HuH-7.5 (cell line): ENCODE measurements at regions not wholly inside any gene's neighbourhood (a gene's known extent, or its start where the extent isn't known, plus 50 kb on each side); places are given as distances from the start of the nearest gene placed in this dataset.

Experiments used
- DNase-seq: peaks from one replicate; pipeline ENCODE4 v3.0.0; 2011; ENCODE audit warnings: low spot score

DNA sequence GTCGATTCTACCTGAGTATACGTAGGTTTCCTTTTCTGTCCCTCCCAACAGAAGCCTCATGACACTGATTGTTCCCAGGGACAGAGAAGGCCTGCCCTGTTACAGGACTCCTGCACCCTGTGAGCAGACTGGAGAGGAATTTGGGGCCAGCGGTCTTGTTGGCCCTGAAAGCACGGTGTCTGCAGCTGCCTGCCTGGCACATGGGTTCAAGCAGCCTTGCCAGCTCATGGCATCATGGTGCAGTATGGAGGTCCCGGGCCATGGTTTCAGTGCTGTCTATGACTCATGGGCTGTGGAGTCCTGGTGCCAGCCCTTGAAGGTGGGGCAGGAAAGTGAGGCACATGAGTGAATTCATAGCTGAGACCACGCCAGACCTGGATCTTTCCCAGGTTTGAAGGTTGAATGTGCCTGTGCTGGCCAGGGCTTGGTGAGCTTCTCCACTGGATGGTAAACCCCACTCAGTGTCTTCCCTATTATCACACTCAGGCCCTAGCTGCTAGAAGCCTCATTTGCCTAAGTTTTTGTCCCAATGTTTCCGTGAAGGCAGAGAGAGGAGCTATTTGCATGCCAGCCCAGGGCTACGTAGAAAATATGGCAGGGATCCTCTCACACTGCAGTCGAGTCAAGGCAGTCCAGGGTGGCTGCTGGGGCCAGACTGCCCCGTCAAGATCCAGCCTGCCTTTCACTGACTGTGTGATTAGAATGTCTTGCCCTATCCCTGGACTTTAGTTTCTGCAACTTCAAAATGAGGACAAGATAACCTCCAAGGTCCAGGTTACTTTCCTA lies 277.2 kb upstream of the CCL2 start:
- DNase-seq = no peak

DNA sequence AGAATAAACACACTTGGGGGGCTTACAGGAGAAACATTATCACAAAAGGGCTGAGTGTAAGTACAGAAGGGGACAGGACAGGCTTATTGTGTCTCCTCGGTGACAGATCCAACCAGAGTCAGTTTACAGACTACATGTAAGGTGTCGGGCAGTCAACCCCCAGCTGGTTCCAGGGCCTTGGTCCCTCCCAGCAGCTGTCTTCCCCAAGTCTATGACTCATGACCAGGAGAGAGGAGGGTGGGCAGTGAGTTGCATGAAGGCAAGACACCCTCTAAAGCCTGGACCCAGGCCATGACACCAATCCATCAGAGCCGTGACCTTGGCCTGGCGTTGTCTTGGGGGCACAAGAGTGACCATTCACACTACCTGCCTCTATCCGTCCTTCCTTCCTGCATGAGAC lies 276.2 kb upstream of the CCL2 start:
- no peak for DNase-seq

DNA sequence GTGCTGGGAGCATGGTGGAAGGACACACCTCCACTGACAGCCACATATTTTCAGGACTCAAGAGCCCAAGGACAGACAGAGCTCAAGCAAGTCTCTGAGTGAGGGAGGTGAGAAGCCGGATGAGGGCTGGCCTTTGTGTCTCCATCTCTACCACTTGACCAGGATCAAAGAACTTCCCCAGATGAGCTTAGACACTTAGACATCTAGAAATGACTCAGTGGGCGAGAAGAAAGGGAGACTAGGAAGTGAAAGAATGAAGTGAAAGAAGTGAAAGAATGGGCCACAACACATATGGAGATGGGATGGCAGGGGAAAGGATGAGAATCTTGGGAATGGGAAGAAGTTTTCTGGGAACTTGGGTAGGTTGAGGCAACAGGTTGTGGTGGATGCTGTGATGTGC lies 274.9 kb upstream of the CCL2 start:
- DNase-seq = no peak

DNA sequence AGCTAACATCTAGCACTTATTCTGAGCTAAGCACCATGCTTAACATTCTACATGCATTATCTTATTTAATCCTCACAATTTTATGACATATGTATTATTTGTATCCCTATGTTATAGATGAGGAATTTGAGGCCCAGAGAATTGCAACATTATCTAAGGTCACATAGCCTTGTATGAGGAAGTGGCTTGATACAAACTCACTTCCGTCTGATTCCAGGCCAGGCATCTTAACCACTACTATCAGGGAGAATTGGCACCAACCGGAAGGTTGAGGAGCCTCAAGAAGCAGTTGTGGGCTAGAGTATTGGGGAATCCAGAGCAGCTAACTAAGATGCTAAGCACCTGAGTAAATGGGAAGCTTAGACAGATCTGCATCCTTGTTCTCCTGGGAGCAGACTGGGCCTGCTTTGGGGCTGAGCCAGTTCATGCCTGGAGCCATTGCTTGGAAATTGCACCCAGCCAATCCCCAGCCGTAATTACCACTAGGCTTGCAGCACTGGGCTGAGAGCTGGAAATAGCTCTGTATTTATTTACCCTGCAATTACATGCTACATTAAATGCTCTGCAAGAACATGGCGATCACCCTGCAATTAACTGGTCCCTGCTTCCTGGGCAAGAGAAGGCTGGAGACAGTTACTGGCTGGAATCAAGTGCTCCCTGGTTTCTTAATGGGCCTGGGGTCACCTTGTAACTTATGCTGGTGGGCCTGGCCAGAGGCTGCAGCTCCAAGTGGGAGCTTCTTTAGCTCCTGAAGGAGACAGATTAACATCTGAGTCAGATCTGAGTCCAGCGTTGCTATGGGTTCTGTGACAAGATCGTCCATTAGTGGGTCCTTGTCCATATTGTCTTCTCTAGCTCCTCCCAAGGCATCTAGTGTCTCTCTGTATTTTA lies 273.1 kb upstream of the CCL2 start:
- no peak for DNase-seq

DNA sequence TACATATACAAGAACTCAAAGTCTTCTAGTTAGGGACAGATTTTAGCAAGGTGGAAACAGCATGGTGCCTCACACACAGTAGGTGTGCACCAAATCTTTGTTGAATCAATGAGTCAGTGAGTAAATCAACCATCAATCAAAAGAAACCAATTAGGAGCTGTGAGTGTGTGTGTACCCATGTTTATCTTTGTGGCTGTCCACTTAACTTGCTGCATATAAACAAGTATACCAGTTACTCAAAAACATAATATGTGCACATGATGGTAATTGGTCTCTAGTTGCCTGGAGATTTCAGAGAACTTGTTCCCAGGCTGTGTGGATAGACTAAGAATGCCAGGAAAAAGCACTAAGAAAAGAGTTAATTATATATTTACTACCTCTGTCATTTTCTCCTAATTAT lies 272.2 kb upstream of the CCL2 start:
- DNase-seq = no peak

DNA sequence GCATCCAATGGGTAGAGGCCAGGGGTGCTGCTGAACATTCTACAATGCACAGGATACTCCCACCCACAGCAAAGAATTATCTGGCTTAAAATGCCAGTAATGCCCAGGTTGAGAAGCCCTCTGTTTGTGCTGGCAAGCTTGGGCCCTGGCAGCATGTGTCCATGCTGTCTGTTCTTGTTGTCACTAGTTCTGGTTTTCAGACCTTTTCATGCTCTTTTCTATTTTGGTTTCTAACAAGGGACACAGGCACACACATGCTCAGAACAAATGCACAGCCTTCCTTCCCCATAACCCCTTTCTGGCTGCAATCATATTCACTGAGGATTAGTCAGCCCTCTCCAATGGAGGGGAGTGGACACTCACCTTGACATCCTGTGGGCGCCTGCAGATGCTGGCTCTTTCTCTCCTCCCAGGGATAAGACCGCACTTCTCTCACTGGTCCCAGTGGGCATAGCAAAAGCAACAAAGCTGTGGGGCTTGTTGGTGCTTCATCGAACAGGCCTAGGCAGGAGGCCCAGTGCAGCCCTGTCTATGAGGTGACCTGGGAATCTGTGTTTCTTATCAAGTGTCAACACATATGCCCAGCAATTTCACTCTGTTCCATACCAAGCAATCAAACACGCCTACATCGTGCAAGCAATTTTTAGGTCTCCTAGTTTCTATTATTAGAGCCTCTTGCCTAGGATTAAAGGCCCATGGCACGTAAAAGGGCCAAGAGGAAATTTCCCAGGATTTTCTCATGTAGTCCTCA lies 271.1 kb upstream of the CCL2 start:
- no peak for DNase-seq

DNA sequence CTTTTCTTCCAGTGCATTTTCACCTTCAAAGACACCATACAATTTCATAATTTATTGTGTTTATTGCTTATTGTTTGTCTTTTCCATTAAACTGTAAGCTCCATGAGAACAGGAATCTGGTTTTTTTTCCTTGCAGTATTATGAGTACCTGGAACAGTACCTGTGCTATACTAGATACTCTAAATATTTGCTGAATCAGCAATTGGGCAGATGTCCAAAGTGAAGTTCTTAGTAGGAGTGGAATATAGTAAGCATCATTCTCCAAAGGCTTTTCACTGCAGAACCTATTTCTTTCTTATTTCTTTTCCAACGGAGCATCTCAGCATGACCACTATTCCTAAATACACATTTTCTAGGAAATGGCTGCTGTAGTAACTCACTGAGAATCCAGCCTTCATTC lies 269.0 kb upstream of the CCL2 start:
- DNase-seq = no peak

DNA sequence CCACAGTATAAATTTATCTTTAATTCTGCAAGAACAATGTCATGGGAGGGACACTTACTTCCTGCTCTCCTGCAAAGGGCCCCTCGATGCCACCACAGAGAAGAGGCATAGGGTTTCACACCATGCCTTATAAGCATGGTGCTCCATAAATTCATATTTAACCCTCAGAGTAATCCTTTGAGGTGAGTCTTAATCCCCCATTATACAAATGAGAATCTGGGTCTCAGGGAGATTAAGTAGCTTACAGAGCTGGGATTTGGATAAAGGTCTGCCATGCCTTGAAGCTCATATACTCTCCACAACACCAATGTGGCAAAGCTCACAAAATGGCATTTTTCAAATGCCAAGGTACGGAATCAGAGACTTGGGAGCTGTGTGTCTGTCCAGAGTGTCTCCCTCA lies 268.5 kb upstream of the CCL2 start:
- DNase-seq = no peak

DNA sequence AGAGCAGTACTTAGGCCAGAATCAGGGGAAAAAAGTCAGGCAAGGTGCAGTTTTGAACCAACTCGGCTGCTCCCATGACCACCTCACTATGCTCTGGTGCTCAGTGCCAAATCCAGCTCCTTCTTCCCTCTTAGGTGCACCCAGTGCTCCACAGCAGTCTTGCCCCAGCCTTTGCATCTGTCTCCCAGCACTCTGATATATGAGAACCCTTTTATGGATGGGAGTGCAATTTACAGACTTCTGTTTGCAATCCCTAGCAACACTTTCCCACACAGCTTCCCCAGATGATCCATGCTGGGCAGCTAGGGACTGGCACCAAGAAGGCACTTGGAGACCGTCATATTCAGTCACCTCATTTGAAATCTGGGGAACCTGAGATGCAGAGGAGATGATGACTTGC lies 267.9 kb upstream of the CCL2 start:
- DNase-seq = no peak

DNA sequence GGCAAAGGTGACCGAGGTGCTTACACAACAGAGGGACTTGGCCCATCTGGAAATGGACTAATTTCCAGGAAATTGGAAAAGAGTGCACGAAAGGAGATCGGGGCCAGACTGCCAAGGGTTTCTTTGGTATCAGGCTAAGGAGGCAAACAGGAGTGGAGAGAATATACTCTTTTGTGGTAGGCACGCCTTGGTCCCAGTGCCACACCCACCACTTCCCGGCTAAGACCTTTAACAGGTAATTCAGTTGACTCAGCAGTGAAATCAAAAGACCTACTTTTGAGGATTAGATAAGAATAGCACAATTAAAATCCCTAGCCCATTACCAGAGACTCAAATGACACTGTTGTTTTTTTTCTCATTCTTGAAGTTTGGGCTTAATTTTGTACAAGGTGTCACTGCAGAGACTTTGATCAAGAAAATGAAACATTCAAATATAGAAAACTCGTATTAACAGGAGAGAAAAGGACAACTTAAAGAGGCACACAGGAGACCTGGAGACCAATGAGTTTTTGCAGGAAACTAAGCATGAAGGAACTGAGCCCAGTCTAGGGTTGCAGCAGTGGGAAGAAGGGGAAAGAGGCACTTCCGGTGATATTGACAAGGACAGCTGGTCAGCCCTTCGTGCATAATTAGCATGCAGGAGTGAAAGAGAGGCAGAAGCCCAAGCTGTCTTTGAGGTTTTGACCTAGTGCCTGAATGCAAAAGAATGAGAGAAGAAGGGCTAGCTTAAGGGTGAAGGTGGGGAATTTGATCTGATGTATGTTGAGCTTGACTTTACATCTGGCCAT lies 265.5 kb upstream of the CCL2 start:
- DNase-seq = no peak

DNA sequence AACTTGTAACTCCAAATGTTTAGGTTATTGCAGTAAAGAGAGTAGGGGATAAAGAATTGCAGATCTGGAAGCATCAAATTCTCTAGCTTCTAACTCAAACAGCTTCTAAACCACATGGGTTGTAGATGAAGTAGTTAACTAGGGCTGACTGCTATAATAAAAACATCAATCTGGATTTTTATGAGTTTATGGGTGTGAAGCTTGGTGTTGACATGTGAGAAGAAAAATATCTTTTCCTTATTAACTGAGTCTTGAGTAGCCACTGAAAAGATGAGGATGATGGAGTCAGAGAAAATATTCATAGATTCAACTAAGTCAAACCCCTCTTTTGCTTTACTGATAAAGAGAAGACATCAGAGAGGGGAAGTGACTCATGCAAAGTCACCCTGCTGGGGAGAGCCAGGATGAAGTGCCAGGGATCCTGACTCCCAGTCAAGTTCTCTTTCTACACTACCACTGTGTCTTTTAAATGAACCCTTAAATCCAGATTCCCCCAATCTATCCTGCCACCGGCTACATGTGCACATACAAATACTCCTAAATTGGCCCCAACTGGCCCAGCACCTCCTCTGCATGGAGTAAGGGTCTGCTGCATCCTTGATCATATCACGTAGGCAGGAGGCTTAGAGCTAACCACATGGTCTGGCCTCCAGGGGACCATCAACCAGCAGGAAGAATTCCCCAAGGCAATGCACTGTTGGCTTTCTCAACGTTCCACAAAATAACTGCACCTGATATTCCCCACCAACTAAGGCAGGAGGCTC lies 264.0 kb upstream of the CCL2 start:
- DNase-seq = no peak

DNA sequence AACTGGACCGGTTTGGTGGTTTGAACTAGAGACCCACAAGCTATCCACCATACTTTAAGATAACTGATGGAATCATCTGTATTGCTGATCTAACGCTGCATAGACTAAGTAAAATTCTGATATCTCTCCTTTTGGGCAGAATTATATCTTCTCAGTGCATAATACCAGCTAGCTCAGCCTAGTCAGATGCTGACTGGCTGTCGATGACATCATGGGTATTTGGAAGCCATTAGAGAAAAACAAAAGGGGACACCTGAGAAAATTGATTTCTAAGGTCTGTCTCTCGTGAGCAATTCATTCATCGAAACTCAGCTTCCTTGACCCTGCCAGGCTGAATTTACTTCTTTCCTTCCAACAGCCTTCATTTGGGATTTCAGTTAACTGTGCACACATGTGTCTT lies 263.0 kb upstream of the CCL2 start:
- no peak for DNase-seq

DNA sequence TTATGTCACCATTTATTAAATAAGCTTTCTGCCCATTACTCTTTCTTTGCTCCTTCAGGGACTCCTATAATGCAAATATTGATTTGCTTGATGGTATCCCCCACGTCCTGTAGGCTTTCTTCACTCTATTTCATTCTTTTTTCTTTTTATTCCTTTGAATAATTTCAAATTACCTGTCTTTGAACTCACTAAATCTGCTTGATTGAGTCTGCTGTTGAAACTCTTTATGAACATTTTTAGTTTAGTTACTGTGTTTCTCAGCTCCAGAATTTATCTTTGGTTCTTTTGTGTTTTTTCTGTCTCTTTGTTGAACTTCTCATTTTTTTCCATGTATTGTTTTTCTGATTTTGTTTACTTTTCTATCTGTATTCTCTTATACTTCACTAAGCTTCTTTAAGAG lies 254.4 kb upstream of the CCL2 start:
- DNase-seq = no peak

DNA sequence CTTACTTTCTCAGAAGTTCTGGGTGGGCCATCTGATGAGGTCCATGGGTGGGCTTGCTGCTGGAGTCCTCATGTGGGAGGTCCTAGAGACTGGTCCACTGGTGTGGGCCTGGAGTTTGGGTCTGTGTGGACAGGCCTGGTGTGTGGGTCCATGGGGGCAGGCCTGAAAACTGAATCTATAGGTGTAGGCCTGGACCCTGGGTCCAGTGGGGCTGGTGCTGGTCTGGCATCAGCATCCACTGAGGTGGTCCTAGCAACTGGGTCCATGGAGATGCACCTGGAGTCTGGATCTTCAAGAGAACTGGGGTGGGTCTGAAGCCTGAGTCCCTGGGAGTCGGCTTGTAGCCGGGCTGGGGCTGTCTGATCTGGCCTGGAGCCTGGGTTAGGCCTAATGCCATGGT lies 253.8 kb upstream of the CCL2 start:
- no peak for DNase-seq

DNA sequence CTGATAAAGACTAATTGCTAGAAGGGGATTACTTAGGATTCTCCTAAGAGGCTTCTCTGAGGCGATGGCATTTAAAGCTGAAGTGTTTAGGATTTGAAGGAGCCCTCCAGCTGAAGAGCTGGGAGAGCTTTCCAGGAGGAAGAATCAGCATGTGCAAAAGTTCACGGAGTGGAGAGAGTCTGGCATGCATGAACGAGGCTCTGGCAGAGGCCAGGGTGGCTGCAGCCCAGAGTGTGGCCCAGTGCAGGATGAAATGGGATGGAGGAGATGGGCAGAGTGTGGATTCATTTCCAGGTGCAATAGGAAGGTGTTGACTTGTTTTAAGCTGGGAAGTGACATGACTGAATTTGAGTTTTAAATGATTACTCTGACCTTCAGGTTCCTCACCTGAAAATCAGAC lies 249.0 kb upstream of the CCL2 start:
- no peak for DNase-seq

DNA sequence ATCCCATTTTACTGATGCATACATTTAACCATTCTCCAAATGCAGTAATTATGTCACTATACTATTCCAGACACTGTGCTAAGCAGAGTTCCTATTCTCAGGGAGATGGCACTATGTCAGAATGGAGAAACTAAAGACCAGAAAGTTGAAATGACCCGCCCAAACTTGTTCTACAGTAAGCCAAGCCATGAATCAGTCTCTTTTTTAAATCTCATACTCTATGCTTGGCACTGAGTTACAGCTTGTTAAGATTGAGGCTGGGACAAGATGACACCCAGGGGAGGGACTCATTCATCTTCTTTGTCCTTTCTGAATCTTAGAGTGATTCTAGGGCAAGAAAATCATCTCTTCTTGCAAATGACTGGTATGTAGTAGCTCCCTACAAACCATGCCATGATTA lies 247.0 kb upstream of the CCL2 start:
- no peak for DNase-seq

DNA sequence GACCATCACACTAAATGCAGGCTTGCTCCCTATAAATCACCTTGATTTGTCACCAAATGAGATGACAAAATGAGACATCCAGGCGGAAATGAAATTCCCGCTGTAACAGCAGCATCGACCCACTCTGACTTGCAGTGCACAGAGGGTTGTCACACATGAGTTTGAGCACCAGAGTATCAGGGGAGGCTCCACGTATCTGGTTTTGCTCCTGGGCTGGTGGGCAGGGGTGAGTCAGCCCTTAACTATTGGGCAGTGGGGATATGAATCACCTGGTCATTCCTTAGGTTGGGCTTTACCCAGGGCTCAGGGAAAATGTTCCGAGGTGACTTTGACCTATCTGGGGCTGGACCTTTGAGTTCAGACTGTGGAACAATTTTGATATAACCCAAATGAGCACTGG lies 245.2 kb upstream of the CCL2 start:
- DNase-seq = no peak

DNA sequence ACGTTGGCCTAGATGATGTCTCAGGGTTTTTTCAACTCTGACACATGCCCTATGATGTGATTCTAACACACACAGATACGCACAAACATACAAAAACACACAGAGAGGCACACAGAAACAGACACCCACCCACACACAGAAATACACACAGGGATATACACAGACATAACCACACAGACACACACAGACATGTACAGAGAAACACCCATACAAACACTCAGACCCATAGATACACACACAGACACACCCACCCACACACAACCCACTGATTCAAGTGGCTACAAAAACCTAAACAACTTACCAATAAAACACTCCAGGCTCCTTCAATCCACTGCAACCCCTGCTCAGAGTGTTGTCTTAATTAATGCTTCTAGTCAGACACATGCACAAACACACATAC lies 244.6 kb upstream of the CCL2 start:
- no peak for DNase-seq

DNA sequence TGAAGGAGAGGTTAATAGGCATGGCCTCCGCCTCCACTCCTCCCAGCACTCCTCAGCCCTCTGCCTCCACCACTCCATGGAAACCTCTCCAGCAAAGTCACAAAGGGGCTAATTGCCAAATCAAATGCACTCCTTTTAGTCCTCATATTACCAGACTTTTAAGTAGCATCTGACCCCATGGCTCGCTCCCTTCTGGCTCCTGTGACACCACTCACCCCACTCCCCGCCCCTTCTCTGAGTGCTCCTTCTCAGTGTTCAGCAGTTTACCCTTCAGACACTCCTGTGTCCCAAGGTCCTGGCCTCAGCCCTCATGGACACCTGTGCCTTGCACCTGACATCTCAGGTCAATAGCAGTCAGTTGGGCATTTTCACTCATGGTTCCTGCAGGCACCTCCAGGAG lies 243.5 kb upstream of the CCL2 start:
- no peak for DNase-seq

DNA sequence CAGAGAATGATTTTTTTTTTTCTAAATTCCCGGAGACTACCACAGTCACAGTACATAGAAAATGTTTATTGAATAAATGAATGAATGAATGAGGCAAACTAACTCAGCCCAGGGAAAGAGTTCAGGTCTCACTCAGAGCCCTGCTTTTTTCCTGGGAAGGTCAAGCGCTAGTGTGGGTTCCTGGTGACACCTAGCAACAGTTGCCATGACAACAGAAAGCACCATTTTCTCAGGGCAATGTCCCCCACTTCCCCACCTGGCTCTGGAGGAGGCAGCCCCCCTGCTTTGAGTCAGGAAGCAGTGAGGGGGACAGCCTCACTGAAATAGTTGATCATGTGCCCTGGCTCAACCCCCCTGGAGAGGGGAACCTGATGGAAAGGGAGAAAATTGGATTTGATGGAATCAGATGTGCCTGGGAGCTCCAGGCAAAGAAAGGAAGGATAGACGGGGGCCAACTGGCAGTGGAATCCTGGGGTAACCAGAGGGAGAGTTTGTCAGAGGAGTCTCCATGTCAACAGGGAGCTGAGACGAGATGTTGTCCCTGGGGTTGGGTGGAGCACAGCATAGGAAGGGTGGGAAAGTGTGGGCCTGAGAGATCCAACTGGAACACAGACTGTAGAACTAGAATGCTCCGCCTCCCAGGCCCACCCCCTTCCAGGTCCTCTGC lies 242.2 kb upstream of the CCL2 start:
- DNase-seq = no peak

DNA sequence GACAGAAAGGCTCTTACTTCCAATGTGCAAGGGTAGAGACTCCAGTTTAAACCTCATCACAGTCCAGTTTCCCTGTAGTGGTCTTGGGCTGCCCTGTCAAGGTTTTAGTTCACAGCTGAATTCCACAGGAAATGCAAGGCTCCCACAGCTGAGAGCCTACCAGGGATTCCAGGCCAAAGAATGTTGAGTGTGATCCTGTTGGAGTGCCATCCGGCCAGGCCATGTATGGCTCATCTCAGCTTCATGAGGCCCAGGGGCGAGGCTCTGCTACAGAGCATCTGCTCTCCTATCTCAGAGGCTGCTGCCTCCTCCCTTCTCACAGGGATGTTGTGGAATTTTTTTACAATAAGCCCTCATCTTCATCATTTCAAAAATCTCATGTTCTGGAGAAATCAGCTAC lies 239.8 kb upstream of the CCL2 start:
- DNase-seq = no peak
